PC-9 (cell line): ENCODE measurements at regions not wholly inside any gene's neighbourhood (a gene's known extent, or its start where the extent isn't known, plus 50 kb on each side); places are given as distances from the start of the nearest gene placed in this dataset.

Source experiments
- EZH2 ChIP-seq: fragments of 200-600 bp; sonication (generic); IDR thresholded peaks from 2 replicates; pipeline ENCODE4 v1.8.0; 2017; ENCODE audit warnings: antibody characterized with exemption, low read depth
- TF ChIP-seq, protein P1 (sequence below): fragments of 200-600 bp; sonication (generic); conservative IDR thresholded peaks from 2 replicates; pipeline ENCODE4 v1.6.1; 2017; ENCODE audit warnings: mixed run types, antibody characterized with exemption, mild to moderate bottlenecking, moderate library complexity

DNA sequence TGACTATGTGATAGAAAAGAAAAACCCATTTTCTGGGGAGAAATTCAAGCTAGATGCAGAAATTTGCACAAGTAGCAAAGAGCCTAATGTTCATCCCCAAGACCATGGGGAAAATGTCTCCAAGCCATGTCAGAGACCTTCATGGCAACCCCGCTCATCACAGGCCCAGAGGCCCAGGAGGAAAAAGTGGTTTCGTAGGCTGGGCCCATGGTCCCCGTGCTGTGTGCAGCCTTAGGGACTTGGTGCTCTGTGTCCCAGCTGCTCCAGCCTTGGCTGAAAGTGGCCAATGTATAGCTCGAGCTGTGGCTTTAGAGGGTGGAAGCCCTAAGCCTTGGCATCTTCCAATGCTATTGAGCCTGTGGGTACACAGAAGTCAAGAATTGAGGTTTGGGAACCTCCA lies 711.2 kb upstream of the ZNF608 start:
- TF ChIP-seq, protein P1, sequence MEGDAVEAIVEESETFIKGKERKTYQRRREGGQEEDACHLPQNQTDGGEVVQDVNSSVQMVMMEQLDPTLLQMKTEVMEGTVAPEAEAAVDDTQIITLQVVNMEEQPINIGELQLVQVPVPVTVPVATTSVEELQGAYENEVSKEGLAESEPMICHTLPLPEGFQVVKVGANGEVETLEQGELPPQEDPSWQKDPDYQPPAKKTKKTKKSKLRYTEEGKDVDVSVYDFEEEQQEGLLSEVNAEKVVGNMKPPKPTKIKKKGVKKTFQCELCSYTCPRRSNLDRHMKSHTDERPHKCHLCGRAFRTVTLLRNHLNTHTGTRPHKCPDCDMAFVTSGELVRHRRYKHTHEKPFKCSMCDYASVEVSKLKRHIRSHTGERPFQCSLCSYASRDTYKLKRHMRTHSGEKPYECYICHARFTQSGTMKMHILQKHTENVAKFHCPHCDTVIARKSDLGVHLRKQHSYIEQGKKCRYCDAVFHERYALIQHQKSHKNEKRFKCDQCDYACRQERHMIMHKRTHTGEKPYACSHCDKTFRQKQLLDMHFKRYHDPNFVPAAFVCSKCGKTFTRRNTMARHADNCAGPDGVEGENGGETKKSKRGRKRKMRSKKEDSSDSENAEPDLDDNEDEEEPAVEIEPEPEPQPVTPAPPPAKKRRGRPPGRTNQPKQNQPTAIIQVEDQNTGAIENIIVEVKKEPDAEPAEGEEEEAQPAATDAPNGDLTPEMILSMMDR = no peak
- TF ChIP-seq EZH2 = no peak
